ENCODE measurements at regions not wholly inside any gene's neighbourhood (a gene's known extent, or its start where the extent isn't known, plus 50 kb on each side); places are given as distances from the start of the nearest gene placed in this dataset.

DNA sequence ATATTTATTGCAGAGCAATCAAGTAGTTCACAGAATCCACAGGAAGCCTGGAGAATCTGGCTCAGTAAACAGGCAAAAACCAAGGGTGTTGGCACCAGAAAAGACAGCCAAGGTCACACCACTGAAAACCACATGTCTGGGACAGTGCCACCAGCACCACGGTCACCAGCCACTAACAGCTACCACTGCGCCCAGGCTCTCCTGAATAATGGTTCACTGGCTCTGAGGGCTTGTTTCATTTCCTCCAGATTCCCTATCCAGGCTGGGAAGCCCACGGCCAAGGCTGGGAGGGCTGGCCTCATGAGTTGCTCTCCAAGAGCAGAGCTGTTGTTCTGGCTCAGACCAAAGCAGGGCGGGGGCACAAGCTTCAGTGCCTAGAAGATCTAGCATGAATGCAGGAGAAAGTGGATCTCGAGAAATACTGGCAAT is 54.5 kb upstream of the PTGFRN start:
- CTCF ChIA-PET = interaction anchor here (1.7 to 2.6 kb wide), 4 partner anchors 28 to 201 kb away, joined by 4 to 9 read pairs (median 5); no protein-coding TSS in a partner anchor
- no peaks in the 10 kb centered on the region for H3K36me3 Mint-ChIP-seq
- H3K4me3 Mint-ChIP-seq = no peak overlapping the region
- no peak overlapping the region for H3K27ac Mint-ChIP-seq
- peaks cover 15% of the 10 kb centered on the region for H3K4me1 Mint-ChIP-seq
- no peaks in the 10 kb centered on the region for H3K27me3 Mint-ChIP-seq
- no peaks in the 10 kb centered on the region for H3K9me3 Mint-ChIP-seq
- DNase-seq = no peak

DNA sequence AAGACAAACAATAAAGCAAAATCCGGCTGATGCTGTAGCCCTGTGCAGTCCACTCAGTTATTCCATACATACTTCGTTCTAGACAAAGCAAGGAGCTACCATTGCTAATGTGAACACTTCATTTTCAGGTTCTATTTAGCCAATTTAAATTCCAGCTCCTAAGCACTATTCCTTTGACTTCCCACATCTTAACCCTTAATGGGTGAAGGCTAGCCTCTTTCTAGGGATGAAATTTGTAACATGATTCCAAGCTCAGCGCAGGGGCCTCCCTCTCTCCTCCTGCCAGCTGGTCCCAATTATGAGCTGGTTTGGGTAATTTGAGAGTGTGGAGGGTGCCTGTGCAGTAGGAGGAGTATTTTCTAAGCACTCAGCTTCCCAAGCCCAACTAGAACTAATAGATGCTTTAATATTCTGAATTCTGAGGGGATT is 53.9 kb upstream of the PTGFRN start:
- Mint-ChIP-seq H3K27me3 (no peaks in the 10 kb centered on the region), H3K4me1 (peaks cover 15% of the 10 kb centered on the region), H3K9me3 (no peaks in the 10 kb centered on the region), H3K4me3 (no peak overlapping the region), H3K27ac (no peak overlapping the region), H3K36me3 (no peaks in the 10 kb centered on the region)
- CTCF ChIA-PET = interaction anchor here (0.7 to 2.9 kb wide), 6 partner anchors 26 to 200 kb away, joined by 3 to 9 read pairs (median 5); no protein-coding TSS in a partner anchor
- no peak for DNase-seq

DNA sequence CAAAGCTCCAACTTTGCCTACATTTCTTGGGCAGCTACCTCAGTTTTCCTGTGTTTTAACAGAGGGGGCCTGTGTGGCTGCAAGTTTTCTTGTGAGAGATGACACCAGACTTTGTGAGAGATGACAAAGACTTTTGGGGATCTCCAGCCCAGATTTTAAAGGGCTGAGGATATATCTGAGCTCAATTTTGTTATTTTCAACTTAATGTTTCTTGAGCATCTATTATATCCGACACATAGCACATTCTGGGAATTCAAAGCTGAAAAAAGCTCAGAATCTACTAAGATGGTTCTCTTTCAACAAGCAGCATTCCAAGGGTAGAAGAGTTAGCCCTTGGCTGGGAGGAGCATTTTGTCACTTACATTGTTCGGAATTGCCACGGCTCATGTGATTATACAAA is 53.4 kb upstream of the PTGFRN start:
- CTCF ChIA-PET = interaction anchor here (1.7 to 2.9 kb wide), 4 partner anchors 26 to 200 kb away, joined by 4 to 9 read pairs (median 5); no protein-coding TSS in a partner anchor
- H3K27ac Mint-ChIP-seq = no peak overlapping the region
- H3K4me1 Mint-ChIP-seq = peaks cover 15% of the 10 kb centered on the region
- no peaks in the 10 kb centered on the region for H3K36me3 Mint-ChIP-seq
- no peak overlapping the region for H3K4me3 Mint-ChIP-seq
- no peaks in the 10 kb centered on the region for H3K27me3 Mint-ChIP-seq
- DNase-seq = no peak
- no peaks in the 10 kb centered on the region for H3K9me3 Mint-ChIP-seq

DNA sequence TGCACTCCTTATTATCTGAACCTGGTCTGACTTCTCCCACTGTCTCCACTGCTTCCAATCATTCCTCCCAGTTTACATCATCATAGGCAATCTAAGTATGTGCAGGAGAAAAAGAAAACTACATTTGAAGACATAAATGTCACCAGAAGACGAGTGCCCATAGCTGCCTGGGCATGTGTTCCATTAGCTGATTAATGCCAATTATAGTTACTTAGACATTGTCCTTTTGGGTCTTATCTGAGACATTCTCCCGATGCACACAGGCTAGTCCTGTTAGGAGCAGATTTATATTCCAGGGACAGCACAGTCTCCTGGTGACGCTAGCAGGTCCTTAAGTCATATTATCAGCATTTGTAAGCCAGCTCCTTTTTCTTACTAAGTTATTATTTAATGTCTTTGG is 52.6 kb upstream of the PTGFRN start:
- no peaks in the 10 kb centered on the region for H3K36me3 Mint-ChIP-seq
- H3K4me3 Mint-ChIP-seq = no peak overlapping the region
- H3K27me3 Mint-ChIP-seq = no peaks in the 10 kb centered on the region
- H3K9me3 Mint-ChIP-seq = no peaks in the 10 kb centered on the region
- DNase-seq = no peak
- peaks cover 15% of the 10 kb centered on the region for H3K4me1 Mint-ChIP-seq
- CTCF ChIA-PET = interaction anchor here (1.0 to 2.9 kb wide), 2 partner anchors 25 to 78 kb away, joined by 5 to 9 read pairs; no protein-coding TSS in a partner anchor
- H3K27ac Mint-ChIP-seq = no peak overlapping the region

Data from activated naive CD4-positive, alpha-beta T cell treated with anti-CD3 and anti-CD28 coated beads, Interleukin-2, amount 10 ng/mL, durations not matched to agents 7 days and 5 days (primary cell).